Left ventricle myocardium inferior (tissue), 1 donor: ENCODE measurements at regions not wholly inside any gene's neighbourhood (a gene's known extent, or its start where the extent isn't known, plus 50 kb on each side); places are given as distances from the start of the nearest gene placed in this dataset.
"Not testable (repeated sequence)": the region's sequence is repeated elsewhere in the genome, so short reads cannot be mapped to it uniquely, and the experiment has no call there.

Source experiments
- DNase-seq: peaks from one replicate; pipeline ENCODE4 v3.0.0-alpha.2; 2020
- H3K27ac ChIP-seq: fragments of 200-600 bp; replicated peaks from 2 replicates; pipeline ENCODE4 v1.8.0; 2021
- H3K27me3 ChIP-seq: fragments of 200-600 bp; 2 replicates; pipeline ENCODE4 v1.8.0; 2021; ENCODE audit warnings: low read depth
- H3K36me3 ChIP-seq: fragments of 200-600 bp; 2 replicates; pipeline ENCODE4 v1.8.0; 2021
- H3K4me1 ChIP-seq: fragments of 200-600 bp; 2 replicates; pipeline ENCODE4 v1.8.0; 2021
- H3K4me3 ChIP-seq: fragments of 200-600 bp; 2 replicates; pipeline ENCODE4 v1.8.0; 2021; ENCODE audit warnings: mild to moderate bottlenecking, moderate library complexity
- H3K9me3 ChIP-seq: fragments of 200-600 bp; replicated peaks from 2 replicates; pipeline ENCODE4 v1.8.0; 2021
- intact Hi-C: fragments of 100-400 bp; cut with micrococcal nuclease; formaldehyde crosslinking; loops from one replicate; pipeline ENCODE4 v1.11.0; 2022
- TF ChIP-seq, protein P1 (sequence below): fragments of 200-600 bp; IDR thresholded peaks from 2 replicates; pipeline ENCODE4 v1.8.0; 2021; ENCODE audit warnings: antibody characterized with exemption, mild to moderate bottlenecking, borderline replicate concordance
- donor health status: DM: no; HTN: yes; CAD: no; lungs with severe emphysema.

DNA sequence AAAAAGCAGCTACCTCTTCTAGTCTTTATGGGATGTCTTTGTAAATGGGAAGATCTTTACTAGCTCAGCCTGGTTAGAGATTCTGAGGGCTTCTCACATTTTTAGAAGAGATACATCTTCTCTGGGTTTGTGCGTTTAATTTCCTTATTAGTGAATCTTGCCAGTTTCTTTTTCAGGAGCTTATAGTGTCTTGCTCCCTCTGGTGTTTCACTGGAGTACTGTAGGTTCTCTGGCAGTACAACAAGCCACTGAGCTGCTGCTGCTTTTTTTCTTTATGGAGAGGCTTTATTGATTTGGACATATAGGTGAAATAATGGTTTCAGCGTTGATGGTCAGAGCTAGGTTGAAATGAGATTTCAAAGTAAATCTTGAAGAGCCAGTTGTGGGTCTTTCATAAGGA is 82.9 kb downstream of the LAS1L start:
- Histone ChIP-seq H3K27me3 (no peaks in the 10 kb centered on the region), H3K4me3 (no peak overlapping the region), H3K36me3 (no peaks in the 10 kb centered on the region), H3K4me1 (no peaks in the 10 kb centered on the region), H3K9me3 (no peaks in the 10 kb centered on the region), H3K27ac (no peak overlapping the region)
- no peak for DNase-seq
- intact Hi-C loops: no loop called here
- TF ChIP-seq, protein P1, sequence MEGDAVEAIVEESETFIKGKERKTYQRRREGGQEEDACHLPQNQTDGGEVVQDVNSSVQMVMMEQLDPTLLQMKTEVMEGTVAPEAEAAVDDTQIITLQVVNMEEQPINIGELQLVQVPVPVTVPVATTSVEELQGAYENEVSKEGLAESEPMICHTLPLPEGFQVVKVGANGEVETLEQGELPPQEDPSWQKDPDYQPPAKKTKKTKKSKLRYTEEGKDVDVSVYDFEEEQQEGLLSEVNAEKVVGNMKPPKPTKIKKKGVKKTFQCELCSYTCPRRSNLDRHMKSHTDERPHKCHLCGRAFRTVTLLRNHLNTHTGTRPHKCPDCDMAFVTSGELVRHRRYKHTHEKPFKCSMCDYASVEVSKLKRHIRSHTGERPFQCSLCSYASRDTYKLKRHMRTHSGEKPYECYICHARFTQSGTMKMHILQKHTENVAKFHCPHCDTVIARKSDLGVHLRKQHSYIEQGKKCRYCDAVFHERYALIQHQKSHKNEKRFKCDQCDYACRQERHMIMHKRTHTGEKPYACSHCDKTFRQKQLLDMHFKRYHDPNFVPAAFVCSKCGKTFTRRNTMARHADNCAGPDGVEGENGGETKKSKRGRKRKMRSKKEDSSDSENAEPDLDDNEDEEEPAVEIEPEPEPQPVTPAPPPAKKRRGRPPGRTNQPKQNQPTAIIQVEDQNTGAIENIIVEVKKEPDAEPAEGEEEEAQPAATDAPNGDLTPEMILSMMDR: peak; percentile 34

- Histone ChIP-seq H3K27me3 (no peaks in the 10 kb centered on the region), H3K4me1 (no peaks in the 10 kb centered on the region), H3K9me3 (peaks cover 14% of the 10 kb centered on the region), H3K4me3 (no peak overlapping the region), H3K27ac (no peak overlapping the region), H3K36me3 (no peaks in the 10 kb centered on the region)
- no peak for DNase-seq
- intact Hi-C loops: no loop called here
- TF ChIP-seq, protein P1: no peak
Observed at GRCh38 chrX:65420154-65420553, 114.4 kb downstream of the LAS1L start.

GRCh38 chrX:65407662-65408061 is 126.9 kb downstream of the LAS1L start:
- DNase-seq, H3K27ac ChIP-seq, H3K9me3 ChIP-seq, intact Hi-C loops, H3K36me3 ChIP-seq, H3K4me1 ChIP-seq: not testable (repeated sequence)
- Histone ChIP-seq H3K27me3 (peaks cover 44% of the 10 kb centered on the region), H3K4me3 (peak overlapping the region; percentile 51)

GRCh38 chrX:65407157-65407626 is 127.4 kb downstream of the LAS1L start:
- H3K9me3 ChIP-seq: peaks cover 7% of the 10 kb centered on the region
- H3K27ac ChIP-seq: no peak overlapping the region
- peak overlapping the region; percentile 51 for H3K4me3 ChIP-seq
- DNase-seq: no peak
- intact Hi-C loops: no loop called here
- no peaks in the 10 kb centered on the region for H3K4me1 ChIP-seq
- no peaks in the 10 kb centered on the region for H3K36me3 ChIP-seq
- TF ChIP-seq, protein P1: no peak
- peaks cover 48% of the 10 kb centered on the region for H3K27me3 ChIP-seq

- H3K4me3 ChIP-seq: peak overlapping the region; percentile 51
- TF ChIP-seq, protein P1: no peak
- no peak overlapping the region for H3K27ac ChIP-seq
- peaks cover 7% of the 10 kb centered on the region for H3K9me3 ChIP-seq
- intact Hi-C loops: no loop called here
- H3K36me3 ChIP-seq: no peaks in the 10 kb centered on the region
- H3K4me1 ChIP-seq: no peaks in the 10 kb centered on the region
- DNase-seq: no peak
- peaks cover 54% of the 10 kb centered on the region for H3K27me3 ChIP-seq
Observed at GRCh38 chrX:65406532-65406931, 128.1 kb downstream of the LAS1L start.

- Histone ChIP-seq H3K36me3 (no peaks in the 10 kb centered on the region), H3K9me3 (peaks cover 20% of the 10 kb centered on the region), H3K27me3 (no peaks in the 10 kb centered on the region), H3K4me3 (no peak overlapping the region), H3K27ac (no peak overlapping the region), H3K4me1 (no peaks in the 10 kb centered on the region)
- TF ChIP-seq, protein P1: no peak
- no peak for DNase-seq
- intact Hi-C loops: no loop called here
Observed at GRCh38 chrX:65392284-65392683, 142.3 kb downstream of the LAS1L start.

DNA sequence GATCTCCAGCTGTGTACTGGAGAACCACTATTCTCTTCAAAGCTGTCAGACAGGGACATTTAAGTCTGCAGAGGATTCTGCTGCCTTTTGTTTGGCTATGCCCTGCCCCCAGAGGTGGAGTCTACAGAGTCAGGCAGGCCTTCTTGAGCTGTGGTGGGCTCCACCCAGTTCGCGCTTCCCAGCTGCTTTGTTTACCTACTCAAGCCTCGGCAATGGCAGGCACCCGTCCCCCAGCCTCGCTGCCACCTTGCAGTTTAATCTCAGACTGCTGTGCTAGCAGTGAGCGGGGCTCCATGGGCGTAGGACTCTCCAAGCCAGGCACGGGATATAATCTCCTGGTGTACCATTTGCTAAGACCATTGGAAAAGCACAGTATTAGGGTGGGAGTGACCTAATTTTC is 145.5 kb downstream of the LAS1L start:
- intact Hi-C loops, DNase-seq, H3K27ac ChIP-seq, H3K36me3 ChIP-seq, H3K27me3 ChIP-seq, H3K4me3 ChIP-seq, H3K4me1 ChIP-seq: not testable (repeated sequence)
- H3K9me3 ChIP-seq: peaks cover 32% of the 10 kb centered on the region
